GM23338 (cell line): ENCODE measurements at regions not wholly inside any gene's neighbourhood (a gene's known extent, or its start where the extent isn't known, plus 50 kb on each side); places are given as distances from the start of the nearest gene placed in this dataset.

Experiments
- ATAC-seq: fragments of 200-7000 bp; cut with Tn5 transposase; 3 replicates; pipeline ENCODE4 v1.9.1; 2020
- DNase-seq: peaks from one replicate; pipeline ENCODE4 v3.0.0-alpha.2; 2015; ENCODE audit warnings: low spot score
- H2AFZ ChIP-seq: fragments of 200-600 bp; sonication (generic); 2 replicates; pipeline ENCODE4 v1.8.0; 2016; ENCODE audit warnings: antibody characterized with exemption, mild to moderate bottlenecking, moderate library complexity
- H3F3A ChIP-seq: fragments of 200-600 bp; sonication (generic); replicated peaks from 2 replicates; pipeline ENCODE4 v1.8.0; 2017; ENCODE audit warnings: antibody characterized with exemption, mixed run types, low read depth
- H3K27ac ChIP-seq: fragments of 200-600 bp; sonication (generic); 2 replicates; pipeline ENCODE4 v1.6.1; 2016; ENCODE audit warnings: low read depth
- H3K27me3 ChIP-seq: fragments of 200-600 bp; sonication (generic); 2 replicates; pipeline ENCODE4 v1.8.0; 2016; ENCODE audit warnings: mild to moderate bottlenecking, mixed run types, moderate library complexity; ENCODE audit not compliant: insufficient read depth
- H3K36me3 ChIP-seq: fragments of 200-600 bp; sonication (generic); 2 replicates; pipeline ENCODE4 v1.8.0; 2016; ENCODE audit warnings: mild to moderate bottlenecking; ENCODE audit not compliant: insufficient read depth
- H3K4me1 ChIP-seq: fragments of 200-600 bp; sonication (generic); 2 replicates; pipeline ENCODE4 v1.8.0; 2016; ENCODE audit warnings: mild to moderate bottlenecking, moderate library complexity; ENCODE audit not compliant: insufficient read depth
- H3K4me2 ChIP-seq: fragments of 200-600 bp; sonication (generic); 2 replicates; pipeline ENCODE4 v1.7.1; 2017; ENCODE audit warnings: mixed run types
- H3K4me3 ChIP-seq: fragments of 200-600 bp; sonication (generic); 2 replicates; pipeline ENCODE4 v1.6.1; 2016; ENCODE audit warnings: mixed run types
- H3K79me2 ChIP-seq: fragments of 200-600 bp; sonication (generic); replicated peaks from 2 replicates; pipeline ENCODE4 v1.8.0; 2017; ENCODE audit warnings: mild to moderate bottlenecking; ENCODE audit not compliant: insufficient read depth
- H3K9me2 ChIP-seq: fragments of 200-600 bp; sonication (generic); 2 replicates; pipeline ENCODE4 v1.8.0; 2017; ENCODE audit not compliant: insufficient read depth
- H4K20me1 ChIP-seq: fragments of 200-600 bp; sonication (generic); replicated peaks from 2 replicates; pipeline ENCODE4 v1.8.0; 2017; ENCODE audit warnings: mild to moderate bottlenecking; ENCODE audit not compliant: insufficient read depth
- H3K27ac Mint-ChIP-seq: 2 replicates; pipeline ENCODE4 v1.8.0; 2020; ENCODE audit warnings: inconsistent platforms, mild to moderate bottlenecking, moderate library complexity, mixed read lengths
- H3K27me3 Mint-ChIP-seq: 3 replicates; pipeline ENCODE4 v1.8.0; 2022; ENCODE audit warnings: low read depth, mild to moderate bottlenecking, moderate library complexity, mixed read lengths, inconsistent platforms; ENCODE audit not compliant: insufficient read depth, poor library complexity
- H3K36me3 Mint-ChIP-seq: 3 replicates; pipeline ENCODE4 v1.8.0; 2021; ENCODE audit warnings: low read depth, mild to moderate bottlenecking, inconsistent platforms, moderate library complexity, mixed read lengths
- H3K4me1 Mint-ChIP-seq: 3 replicates; pipeline ENCODE4 v1.8.0; 2020; ENCODE audit warnings: mild to moderate bottlenecking, inconsistent platforms, mixed read lengths
- H3K4me3 Mint-ChIP-seq: 3 replicates; pipeline ENCODE4 v1.8.0; 2021; ENCODE audit warnings: moderate library complexity, mild to moderate bottlenecking, inconsistent platforms, mixed read lengths
- H3K9me3 Mint-ChIP-seq: 3 replicates; pipeline ENCODE4 v1.8.0; 2020; ENCODE audit warnings: moderate library complexity, mild to moderate bottlenecking, inconsistent platforms, mixed read lengths
- CREB1 ChIP-seq: fragments of 250-450 bp; sonication (Bioruptor Pico); IDR thresholded peaks from 2 replicates; pipeline ENCODE4 v1.5.0; 2020; ENCODE audit warnings: low read depth, mild to moderate bottlenecking, moderate library complexity
- EZH2 ChIP-seq: fragments of 200-600 bp; sonication (generic); IDR thresholded peaks from one replicate; pipeline ENCODE4 v1.8.0; 2017; ENCODE audit warnings: antibody characterized with exemption, mild to moderate bottlenecking, low read depth; ENCODE audit not compliant: unreplicated experiment
- EZH2phosphoT487 ChIP-seq: fragments of 200-600 bp; sonication (generic); IDR thresholded peaks from one replicate; pipeline ENCODE4 v1.8.1; 2018; ENCODE audit warnings: antibody characterized with exemption; ENCODE audit not compliant: unreplicated experiment
- JUNB ChIP-seq: IDR thresholded peaks from one replicate; pipeline ENCODE4 v1.6.1; 2016; ENCODE audit warnings: antibody characterized with exemption; ENCODE audit not compliant: unreplicated experiment
- NANOG ChIP-seq: IDR thresholded peaks from 2 replicates; pipeline ENCODE4 v1.6.1; 2016; ENCODE audit warnings: antibody characterized with exemption, borderline replicate concordance
- POLR2AphosphoS5 ChIP-seq: IDR thresholded peaks from 2 replicates; pipeline ENCODE4 v1.6.1; 2016; ENCODE audit warnings: antibody characterized with exemption, low read depth
- STAT1 ChIP-seq: IDR thresholded peaks from one replicate; pipeline ENCODE4 v1.6.1; 2016; ENCODE audit warnings: antibody characterized with exemption; ENCODE audit not compliant: unreplicated experiment
- ZNF114 ChIP-seq: fragments of 250-450 bp; sonication (Bioruptor Pico); IDR thresholded peaks from 2 replicates; pipeline ENCODE4 v1.5.0; 2020; ENCODE audit warnings: mild to moderate bottlenecking, moderate library complexity
- ZNF331 ChIP-seq: fragments of 250-450 bp; sonication (Bioruptor Pico); IDR thresholded peaks from 2 replicates; pipeline ENCODE4 v1.5.0; 2020; ENCODE audit warnings: low read depth, mild to moderate bottlenecking, moderate library complexity
- TF ChIP-seq, protein P1 (sequence below): IDR thresholded peaks from 2 replicates; pipeline ENCODE4 v1.6.1; 2016; ENCODE audit warnings: antibody characterized with exemption
- TF ChIP-seq, protein P2 (sequence below), 2 experiments: fragments of 200-600 bp in 1 of 2; sonication (generic) in 1 of 2; conservative IDR thresholded peaks; 2 replicates each; pipeline versions ENCODE4 v1.5.1 to v1.6.1; 2016 to 2017; ENCODE audit warnings: antibody characterized with exemption in 2 of 2, low read depth in 2 of 2, mild to moderate bottlenecking in 2 of 2, moderate library complexity in 1 of 2
- TF ChIP-seq, protein P3 (sequence below): IDR thresholded peaks from one replicate; pipeline ENCODE4 v1.6.1; 2018; ENCODE audit warnings: antibody characterized with exemption; ENCODE audit not compliant: unreplicated experiment
- TF ChIP-seq, protein P4 (sequence below): fragments of 250-450 bp; sonication (Bioruptor Pico); IDR thresholded peaks from 2 replicates; pipeline ENCODE4 v1.5.0; 2020; ENCODE audit warnings: mild to moderate bottlenecking, moderate library complexity

DNA sequence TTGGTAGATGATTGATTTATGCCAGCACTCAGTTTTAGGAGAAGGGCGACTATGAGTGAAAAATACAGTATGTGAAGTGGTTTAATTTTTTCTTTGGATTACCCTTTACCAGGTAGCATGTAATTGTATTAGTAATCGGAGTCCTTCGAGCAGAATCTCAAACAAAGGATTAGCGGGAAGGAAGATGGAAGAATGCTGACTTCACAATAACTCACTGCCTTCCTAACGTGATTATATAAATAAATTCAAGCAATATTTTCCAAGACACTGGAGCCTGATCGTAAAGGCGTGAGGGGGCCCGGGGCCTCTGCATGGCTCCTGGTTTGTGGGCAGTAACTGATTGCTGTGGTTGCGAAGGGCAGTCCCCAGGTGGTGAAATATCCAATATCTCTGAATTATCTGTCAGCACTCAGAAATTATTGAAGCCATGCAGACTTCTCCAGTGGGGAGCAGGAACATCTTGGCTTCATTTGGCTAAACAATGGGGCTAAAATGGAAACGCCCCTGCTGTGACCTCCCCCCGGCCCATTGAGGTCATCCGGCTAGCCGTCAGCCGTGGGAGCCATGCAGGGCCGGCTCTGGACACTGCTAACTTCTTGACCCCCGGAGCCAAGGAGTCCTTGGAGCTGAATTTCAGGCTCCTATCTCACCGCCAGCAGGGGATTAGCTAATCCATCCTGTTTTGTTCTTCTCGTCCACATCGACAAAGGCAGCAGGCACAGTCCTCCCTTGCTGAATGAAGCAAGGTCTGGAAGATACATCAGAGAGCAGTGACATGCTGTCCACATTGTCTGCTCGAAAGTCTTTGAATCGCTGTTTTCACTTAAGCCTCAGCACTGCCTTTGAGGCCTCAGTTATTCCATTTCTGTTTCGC lies 295.9 kb upstream of the N4BP1 start:
- H3K4me3 Mint-ChIP-seq, result no peak overlapping the region
- Histone ChIP-seq H3K4me3 (no peak overlapping the region), H2AFZ (0 out of 2 replicates have a peak overlapping the region, but pooled peaks have one; percentile 23), H3F3A (no peaks in the 10 kb centered on the region), H3K4me1 (0 out of 2 replicates have a peak, but pooled peaks cover 4% of the 10 kb centered on the region), H3K36me3 (no peaks in the 10 kb centered on the region), H4K20me1 (no peaks in the 10 kb centered on the region), H3K79me2 (no peaks in the 10 kb centered on the region), H3K4me2 (no peak overlapping the region), H3K27ac (no peak overlapping the region), H3K9me2 (peaks cover 7% of the 10 kb centered on the region; the same call in 1 of the 2 replicates), H3K27me3 (no peaks in the 10 kb centered on the region)
- ATAC-seq (no peak), DNase-seq (no peak)
- no peak overlapping the region for H3K27ac Mint-ChIP-seq
- H3K9me3 Mint-ChIP-seq, result no peaks in the 10 kb centered on the region
- peaks cover 18% of the 10 kb centered on the region for H3K4me1 Mint-ChIP-seq
- no peaks in the 10 kb centered on the region for H3K36me3 Mint-ChIP-seq
- H3K27me3 Mint-ChIP-seq, result peaks cover 4% of the 10 kb centered on the region
- TF ChIP-seq ZNF114 (CRISPR knock-in tag), result no peak
- TF ChIP-seq ZNF331, result no peak
- no peak for TF ChIP-seq EZH2phosphoT487
- no peak for TF ChIP-seq JUNB
- TF ChIP-seq, protein P1, sequence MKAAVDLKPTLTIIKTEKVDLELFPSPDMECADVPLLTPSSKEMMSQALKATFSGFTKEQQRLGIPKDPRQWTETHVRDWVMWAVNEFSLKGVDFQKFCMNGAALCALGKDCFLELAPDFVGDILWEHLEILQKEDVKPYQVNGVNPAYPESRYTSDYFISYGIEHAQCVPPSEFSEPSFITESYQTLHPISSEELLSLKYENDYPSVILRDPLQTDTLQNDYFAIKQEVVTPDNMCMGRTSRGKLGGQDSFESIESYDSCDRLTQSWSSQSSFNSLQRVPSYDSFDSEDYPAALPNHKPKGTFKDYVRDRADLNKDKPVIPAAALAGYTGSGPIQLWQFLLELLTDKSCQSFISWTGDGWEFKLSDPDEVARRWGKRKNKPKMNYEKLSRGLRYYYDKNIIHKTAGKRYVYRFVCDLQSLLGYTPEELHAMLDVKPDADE, result no peak
- TF ChIP-seq, protein P2, sequence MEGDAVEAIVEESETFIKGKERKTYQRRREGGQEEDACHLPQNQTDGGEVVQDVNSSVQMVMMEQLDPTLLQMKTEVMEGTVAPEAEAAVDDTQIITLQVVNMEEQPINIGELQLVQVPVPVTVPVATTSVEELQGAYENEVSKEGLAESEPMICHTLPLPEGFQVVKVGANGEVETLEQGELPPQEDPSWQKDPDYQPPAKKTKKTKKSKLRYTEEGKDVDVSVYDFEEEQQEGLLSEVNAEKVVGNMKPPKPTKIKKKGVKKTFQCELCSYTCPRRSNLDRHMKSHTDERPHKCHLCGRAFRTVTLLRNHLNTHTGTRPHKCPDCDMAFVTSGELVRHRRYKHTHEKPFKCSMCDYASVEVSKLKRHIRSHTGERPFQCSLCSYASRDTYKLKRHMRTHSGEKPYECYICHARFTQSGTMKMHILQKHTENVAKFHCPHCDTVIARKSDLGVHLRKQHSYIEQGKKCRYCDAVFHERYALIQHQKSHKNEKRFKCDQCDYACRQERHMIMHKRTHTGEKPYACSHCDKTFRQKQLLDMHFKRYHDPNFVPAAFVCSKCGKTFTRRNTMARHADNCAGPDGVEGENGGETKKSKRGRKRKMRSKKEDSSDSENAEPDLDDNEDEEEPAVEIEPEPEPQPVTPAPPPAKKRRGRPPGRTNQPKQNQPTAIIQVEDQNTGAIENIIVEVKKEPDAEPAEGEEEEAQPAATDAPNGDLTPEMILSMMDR (conservative IDR thresholded peaks at IDR 0.05; ENCODE audit: low read depth in 2 of 2), result no peak
- TF ChIP-seq NANOG, result no peak
- no peak for TF ChIP-seq STAT1
- no peak for TF ChIP-seq EZH2
- no peak for TF ChIP-seq CREB1 (CRISPR knock-in tag)
- TF ChIP-seq, protein P3, sequence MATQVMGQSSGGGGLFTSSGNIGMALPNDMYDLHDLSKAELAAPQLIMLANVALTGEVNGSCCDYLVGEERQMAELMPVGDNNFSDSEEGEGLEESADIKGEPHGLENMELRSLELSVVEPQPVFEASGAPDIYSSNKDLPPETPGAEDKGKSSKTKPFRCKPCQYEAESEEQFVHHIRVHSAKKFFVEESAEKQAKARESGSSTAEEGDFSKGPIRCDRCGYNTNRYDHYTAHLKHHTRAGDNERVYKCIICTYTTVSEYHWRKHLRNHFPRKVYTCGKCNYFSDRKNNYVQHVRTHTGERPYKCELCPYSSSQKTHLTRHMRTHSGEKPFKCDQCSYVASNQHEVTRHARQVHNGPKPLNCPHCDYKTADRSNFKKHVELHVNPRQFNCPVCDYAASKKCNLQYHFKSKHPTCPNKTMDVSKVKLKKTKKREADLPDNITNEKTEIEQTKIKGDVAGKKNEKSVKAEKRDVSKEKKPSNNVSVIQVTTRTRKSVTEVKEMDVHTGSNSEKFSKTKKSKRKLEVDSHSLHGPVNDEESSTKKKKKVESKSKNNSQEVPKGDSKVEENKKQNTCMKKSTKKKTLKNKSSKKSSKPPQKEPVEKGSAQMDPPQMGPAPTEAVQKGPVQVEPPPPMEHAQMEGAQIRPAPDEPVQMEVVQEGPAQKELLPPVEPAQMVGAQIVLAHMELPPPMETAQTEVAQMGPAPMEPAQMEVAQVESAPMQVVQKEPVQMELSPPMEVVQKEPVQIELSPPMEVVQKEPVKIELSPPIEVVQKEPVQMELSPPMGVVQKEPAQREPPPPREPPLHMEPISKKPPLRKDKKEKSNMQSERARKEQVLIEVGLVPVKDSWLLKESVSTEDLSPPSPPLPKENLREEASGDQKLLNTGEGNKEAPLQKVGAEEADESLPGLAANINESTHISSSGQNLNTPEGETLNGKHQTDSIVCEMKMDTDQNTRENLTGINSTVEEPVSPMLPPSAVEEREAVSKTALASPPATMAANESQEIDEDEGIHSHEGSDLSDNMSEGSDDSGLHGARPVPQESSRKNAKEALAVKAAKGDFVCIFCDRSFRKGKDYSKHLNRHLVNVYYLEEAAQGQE, result no peak
- TF ChIP-seq POLR2AphosphoS5, result no peak
- TF ChIP-seq, protein P4, sequence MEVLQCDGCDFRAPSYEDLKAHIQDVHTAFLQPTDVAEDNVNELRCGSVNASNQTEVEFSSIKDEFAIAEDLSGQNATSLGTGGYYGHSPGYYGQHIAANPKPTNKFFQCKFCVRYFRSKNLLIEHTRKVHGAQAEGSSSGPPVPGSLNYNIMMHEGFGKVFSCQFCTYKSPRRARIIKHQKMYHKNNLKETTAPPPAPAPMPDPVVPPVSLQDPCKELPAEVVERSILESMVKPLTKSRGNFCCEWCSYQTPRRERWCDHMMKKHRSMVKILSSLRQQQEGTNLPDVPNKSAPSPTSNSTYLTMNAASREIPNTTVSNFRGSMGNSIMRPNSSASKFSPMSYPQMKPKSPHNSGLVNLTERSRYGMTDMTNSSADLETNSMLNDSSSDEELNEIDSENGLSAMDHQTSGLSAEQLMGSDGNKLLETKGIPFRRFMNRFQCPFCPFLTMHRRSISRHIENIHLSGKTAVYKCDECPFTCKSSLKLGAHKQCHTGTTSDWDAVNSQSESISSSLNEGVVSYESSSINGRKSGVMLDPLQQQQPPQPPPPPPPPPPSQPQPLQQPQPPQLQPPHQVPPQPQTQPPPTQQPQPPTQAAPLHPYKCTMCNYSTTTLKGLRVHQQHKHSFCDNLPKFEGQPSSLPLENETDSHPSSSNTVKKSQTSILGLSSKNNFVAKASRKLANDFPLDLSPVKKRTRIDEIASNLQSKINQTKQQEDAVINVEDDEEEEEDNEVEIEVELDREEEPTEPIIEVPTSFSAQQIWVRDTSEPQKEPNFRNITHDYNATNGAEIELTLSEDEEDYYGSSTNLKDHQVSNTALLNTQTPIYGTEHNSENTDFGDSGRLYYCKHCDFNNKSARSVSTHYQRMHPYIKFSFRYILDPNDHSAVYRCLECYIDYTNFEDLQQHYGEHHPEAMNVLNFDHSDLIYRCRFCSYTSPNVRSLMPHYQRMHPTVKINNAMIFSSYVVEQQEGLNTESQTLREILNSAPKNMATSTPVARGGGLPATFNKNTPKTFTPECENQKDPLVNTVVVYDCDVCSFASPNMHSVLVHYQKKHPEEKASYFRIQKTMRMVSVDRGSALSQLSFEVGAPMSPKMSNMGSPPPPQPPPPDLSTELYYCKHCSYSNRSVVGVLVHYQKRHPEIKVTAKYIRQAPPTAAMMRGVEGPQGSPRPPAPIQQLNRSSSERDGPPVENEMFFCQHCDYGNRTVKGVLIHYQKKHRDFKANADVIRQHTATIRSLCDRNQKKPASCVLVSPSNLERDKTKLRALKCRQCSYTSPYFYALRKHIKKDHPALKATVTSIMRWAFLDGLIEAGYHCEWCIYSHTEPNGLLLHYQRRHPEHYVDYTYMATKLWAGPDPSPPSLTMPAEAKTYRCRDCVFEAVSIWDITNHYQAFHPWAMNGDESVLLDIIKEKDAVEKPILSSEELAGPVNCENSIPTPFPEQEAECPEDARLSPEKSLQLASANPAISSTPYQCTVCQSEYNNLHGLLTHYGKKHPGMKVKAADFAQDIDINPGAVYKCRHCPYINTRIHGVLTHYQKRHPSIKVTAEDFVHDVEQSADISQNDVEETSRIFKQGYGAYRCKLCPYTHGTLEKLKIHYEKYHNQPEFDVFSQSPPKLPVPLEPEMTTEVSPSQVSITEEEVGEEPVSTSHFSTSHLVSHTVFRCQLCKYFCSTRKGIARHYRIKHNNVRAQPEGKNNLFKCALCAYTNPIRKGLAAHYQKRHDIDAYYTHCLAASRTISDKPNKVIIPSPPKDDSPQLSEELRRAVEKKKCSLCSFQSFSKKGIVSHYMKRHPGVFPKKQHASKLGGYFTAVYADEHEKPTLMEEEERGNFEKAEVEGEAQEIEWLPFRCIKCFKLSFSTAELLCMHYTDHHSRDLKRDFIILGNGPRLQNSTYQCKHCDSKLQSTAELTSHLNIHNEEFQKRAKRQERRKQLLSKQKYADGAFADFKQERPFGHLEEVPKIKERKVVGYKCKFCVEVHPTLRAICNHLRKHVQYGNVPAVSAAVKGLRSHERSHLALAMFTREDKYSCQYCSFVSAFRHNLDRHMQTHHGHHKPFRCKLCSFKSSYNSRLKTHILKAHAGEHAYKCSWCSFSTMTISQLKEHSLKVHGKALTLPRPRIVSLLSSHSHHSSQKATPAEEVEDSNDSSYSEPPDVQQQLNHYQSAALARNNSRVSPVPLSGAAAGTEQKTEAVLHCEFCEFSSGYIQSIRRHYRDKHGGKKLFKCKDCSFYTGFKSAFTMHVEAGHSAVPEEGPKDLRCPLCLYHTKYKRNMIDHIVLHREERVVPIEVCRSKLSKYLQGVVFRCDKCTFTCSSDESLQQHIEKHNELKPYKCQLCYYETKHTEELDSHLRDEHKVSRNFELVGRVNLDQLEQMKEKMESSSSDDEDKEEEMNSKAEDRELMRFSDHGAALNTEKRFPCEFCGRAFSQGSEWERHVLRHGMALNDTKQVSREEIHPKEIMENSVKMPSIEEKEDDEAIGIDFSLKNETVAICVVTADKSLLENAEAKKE (CRISPR knock-in tag), result no peak
